GM10266 (cell line): ENCODE measurements at regions not wholly inside any gene's neighbourhood (a gene's known extent, or its start where the extent isn't known, plus 50 kb on each side); places are given as distances from the start of the nearest gene placed in this dataset.
"Not testable (repeated sequence)": the region's sequence is repeated elsewhere in the genome, so short reads cannot be mapped to it uniquely, and the experiment has no call there.

Experiments used
- DNase-seq: peaks from one replicate; pipeline ENCODE4 v3.0.0; 2012; ENCODE audit errors: extremely low spot score
- TF ChIP-seq, protein P1 (sequence below): IDR thresholded peaks from 2 replicates; pipeline ENCODE4 v1.5.1; 2012; ENCODE audit warnings: mild to moderate bottlenecking, low read depth; ENCODE audit not compliant: control insufficient read depth, insufficient read depth; ENCODE audit errors: missing control alignments

DNA sequence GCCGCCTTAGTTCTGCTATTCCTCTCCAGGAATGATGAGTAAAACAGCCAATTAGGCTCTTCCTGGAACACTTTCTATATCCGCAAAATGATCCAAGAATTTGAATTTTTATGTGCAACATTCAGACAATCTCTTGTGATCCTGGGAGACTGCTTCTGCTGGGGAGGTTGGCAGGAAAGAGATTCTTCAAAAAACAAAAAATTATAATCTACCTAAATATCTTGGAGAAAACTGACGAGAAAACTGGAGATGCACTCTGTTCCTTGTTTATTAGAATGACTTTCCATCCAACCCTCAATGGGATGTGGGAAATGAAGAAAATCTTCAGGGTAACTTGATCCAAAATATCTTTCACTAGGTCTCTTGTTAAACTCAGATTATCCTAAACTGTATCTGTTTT lies 346.3 kb upstream of the UBE2E2 start:
- TF ChIP-seq, protein P1, sequence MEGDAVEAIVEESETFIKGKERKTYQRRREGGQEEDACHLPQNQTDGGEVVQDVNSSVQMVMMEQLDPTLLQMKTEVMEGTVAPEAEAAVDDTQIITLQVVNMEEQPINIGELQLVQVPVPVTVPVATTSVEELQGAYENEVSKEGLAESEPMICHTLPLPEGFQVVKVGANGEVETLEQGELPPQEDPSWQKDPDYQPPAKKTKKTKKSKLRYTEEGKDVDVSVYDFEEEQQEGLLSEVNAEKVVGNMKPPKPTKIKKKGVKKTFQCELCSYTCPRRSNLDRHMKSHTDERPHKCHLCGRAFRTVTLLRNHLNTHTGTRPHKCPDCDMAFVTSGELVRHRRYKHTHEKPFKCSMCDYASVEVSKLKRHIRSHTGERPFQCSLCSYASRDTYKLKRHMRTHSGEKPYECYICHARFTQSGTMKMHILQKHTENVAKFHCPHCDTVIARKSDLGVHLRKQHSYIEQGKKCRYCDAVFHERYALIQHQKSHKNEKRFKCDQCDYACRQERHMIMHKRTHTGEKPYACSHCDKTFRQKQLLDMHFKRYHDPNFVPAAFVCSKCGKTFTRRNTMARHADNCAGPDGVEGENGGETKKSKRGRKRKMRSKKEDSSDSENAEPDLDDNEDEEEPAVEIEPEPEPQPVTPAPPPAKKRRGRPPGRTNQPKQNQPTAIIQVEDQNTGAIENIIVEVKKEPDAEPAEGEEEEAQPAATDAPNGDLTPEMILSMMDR, result no peak
- DNase-seq, result no peak

DNA sequence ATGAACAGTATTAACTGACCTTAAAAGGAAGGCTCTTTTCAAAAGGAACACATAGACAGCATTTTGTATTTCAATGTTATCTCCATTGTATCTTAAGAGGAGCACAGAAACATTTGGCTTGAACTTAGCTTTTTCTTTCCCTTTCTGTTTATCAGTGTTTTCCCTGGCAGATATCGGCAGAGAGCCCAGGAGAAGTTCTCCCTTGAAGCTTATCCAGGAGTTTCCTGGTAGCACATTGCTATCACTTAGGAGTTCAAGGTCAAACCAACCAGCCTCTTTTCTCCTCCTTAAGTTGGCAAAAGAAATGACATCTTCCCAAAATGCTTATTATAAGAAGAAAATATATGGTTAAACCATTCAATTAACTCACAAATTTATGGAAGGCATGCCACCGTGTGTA lies 344.6 kb upstream of the UBE2E2 start:
- TF ChIP-seq, protein P1, result no peak
- no peak for DNase-seq

DNA sequence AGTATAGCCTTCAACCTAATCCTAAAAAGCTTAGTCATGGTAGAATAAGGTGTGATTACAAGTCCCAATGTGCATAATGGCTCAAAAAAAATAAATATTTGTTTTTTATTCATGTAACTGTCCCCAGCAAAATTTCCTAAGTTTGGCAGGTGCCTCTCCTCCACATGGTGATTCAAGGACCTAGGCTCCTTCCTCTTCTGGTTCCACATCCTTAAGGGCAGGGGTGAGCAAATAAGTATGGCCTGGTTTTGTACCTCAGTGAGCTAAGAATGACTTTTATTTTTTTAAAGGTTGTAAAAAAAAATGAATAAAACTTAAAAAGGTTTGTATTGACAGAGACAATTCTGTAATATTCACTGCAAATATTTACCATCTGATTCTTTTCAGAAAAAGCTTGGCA lies 343.5 kb upstream of the UBE2E2 start:
- TF ChIP-seq, protein P1, result no peak
- no peak for DNase-seq

DNA sequence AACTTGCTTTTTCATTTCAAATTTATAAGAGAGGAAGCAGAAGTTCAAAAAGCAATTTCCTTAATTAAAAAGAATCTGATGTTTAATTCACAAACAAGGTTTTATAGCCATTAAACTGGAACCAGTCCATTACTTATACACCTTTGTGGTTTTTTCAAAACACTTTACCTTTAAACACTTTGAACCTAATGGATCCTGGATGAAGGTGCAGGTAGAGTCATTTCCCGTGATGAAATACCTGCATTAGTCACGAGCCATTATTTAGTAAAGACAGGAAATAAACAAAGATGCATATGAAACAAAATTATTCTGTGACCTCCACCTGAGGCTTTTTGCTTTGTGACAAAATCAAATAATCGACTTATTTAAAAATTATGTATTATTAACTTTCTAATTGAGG lies 341.7 kb upstream of the UBE2E2 start:
- TF ChIP-seq, protein P1, result no peak

DNA sequence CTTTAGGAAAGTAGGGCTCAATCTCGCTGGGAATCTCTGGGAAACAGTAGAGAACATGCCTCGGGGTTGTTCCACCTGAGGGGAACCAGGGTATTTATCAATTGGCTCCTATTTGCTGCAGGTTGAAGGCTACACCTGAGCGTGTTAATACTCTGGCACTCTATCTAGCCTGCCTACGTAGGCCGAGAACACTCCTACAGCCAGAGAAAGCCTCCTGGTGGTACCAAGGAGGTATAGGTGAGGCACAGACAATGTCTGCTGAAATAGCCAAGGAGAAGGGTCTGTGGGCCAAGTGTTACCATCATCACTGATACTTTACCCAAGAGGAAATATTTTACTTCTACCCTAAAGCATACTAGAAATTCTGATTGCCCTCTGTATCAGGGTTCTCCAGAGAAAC lies 341.0 kb upstream of the UBE2E2 start:
- TF ChIP-seq, protein P1, result no peak
- no peak for DNase-seq

More for the DNA sequence above, 341.7 kb upstream of the UBE2E2 start:
- DNase-seq, result no peak

DNA sequence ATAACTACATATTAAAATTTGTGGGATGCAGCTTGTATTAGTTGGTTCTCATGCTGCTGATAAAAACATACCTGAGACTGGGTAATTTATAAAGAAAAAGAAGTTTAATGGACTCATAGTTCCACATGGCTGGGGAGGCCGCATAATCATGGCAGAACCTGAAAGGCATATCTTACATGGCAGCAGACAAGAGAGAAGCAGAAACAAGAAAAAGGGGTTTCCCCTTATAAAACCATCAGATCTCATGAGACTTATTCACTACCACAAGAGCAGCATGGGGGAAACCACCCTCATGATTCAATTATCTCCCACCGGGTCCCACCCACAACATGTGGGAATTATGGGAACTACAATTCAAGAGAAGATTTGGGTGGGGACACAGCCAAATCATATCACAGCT lies 320.3 kb upstream of the UBE2E2 start:
- DNase-seq, result not testable (repeated sequence)

DNA sequence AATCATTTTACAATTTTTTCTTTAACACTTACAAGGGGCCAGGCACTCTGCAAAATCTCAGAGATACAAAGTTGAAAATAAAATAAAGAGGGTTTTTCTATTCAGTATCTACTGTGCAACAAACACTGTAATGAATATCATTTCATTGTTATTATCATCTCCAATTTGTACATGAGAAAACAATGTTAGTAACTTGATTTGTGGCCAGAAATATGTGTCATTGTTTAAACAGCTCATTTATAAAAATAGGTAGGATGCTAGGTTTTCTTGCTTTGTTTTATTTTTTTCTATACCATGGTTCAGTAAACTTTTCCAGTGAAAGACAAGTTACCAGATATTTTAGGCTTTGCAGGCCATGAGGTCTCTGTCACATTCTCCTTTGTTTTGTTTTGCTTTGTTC lies 318.1 kb upstream of the UBE2E2 start:
- TF ChIP-seq, protein P1, result no peak
- no peak for DNase-seq

DNA sequence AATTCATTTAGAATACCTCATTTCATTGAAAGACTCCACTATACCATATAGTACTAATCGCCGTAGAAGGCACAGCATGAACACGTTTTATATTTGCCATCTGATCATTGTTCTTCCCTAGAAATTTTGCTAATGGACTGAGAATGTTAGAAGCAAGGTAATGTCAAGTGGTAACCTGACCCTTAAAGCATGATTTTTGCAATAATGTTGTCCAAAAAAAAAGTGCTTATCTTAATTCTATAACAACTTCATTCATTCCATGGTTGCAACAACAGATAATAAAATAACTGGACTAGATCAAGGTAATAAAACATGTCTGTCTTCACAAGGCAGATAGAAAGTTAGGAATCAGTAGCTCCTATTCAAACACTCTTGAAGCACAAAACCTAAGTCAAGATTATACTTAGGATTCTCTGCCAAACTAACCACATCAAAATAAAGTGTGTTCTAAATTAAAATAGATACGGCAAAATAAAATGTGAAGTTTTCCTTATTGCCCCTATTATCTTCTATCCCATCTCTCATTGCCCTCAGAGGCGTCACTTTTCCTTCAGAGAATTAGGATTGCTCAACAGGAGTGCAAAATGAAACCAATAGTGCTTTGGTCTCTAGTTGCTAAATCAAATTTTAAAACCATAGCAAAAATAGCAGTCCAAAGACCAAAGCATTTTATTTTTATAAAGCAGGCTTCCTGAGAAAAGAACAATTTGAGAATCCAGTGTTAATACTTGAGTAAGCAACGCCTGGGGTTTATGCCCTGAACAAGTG lies 317.4 kb upstream of the UBE2E2 start:
- DNase-seq, result no peak
- TF ChIP-seq, protein P1, result no peak
